Activated CD8-positive, alpha-beta memory T cell treated with anti-CD3 and anti-CD28 coated beads for 36 hours (primary cell): ENCODE measurements at regions not wholly inside any gene's neighbourhood (a gene's known extent, or its start where the extent isn't known, plus 50 kb on each side); places are given as distances from the start of the nearest gene placed in this dataset.

ENCODE experiments used
- CTCF ChIA-PET: fragments of 350-600 bp; sonication (Branson Sonifier 250); formaldehyde crosslinking; loops from one replicate; lab custom pipeline; 2021; ENCODE audit warnings: antibody characterized with exemption; lab: Charles Lee
- POLR2A ChIA-PET: fragments of 350-600 bp; sonication (Branson Sonifier 250); formaldehyde crosslinking; loops from one replicate; lab custom pipeline; 2021; ENCODE audit warnings: antibody characterized with exemption; lab: Charles Lee

GRCh38 chr5:8418049-8418426 is 549.1 kb downstream of the MTRR start:
- ChIA-PET POLR2A (no interaction called here), CTCF (no interaction called here)

- CTCF ChIA-PET, result no interaction called here
Observed at GRCh38 chr5:8429778-8430758, 561.1 kb downstream of the MTRR start.

GRCh38 chr5:8434501-8434900 is 565.6 kb downstream of the MTRR start:
- POLR2A ChIA-PET, result no interaction called here
- CTCF ChIA-PET, result no interaction called here

More at GRCh38 chr5:8429778-8430758, 561.1 kb downstream of the MTRR start:
- POLR2A ChIA-PET, result no interaction called here

GRCh38 chr5:8436924-8437323 is 568.0 kb downstream of the MTRR start:
- ChIA-PET CTCF (no interaction called here), POLR2A (no interaction called here)

- ChIA-PET POLR2A (no interaction called here), CTCF (no interaction called here)
Observed at GRCh38 chr5:8445139-8445538, 576.2 kb downstream of the MTRR start.

GRCh38 chr5:8446179-8446578 is 577.2 kb downstream of the MTRR start:
- ChIA-PET CTCF (no interaction called here), POLR2A (no interaction called here)

- ChIA-PET CTCF (no interaction called here), POLR2A (no interaction called here)
Observed at GRCh38 chr5:8456846-8457186, 587.9 kb downstream of the MTRR start.

- ChIA-PET POLR2A (no interaction called here), CTCF (no interaction called here)
Observed at GRCh38 chr5:8457187-8458037, 588.5 kb downstream of the MTRR start.

GRCh38 chr5:8458038-8458383 is 589.1 kb downstream of the MTRR start:
- ChIA-PET CTCF (no interaction called here), POLR2A (no interaction called here)

GRCh38 chr5:8461543-8461942 is 592.6 kb downstream of the MTRR start:
- CTCF ChIA-PET, result no interaction called here

GRCh38 chr5:8462565-8462964 is 593.6 kb downstream of the MTRR start:
- POLR2A ChIA-PET, result no interaction called here
- CTCF ChIA-PET, result no interaction called here

More at GRCh38 chr5:8461543-8461942, 592.6 kb downstream of the MTRR start:
- POLR2A ChIA-PET, result no interaction called here

GRCh38 chr5:8470489-8470888 is 601.5 kb downstream of the MTRR start:
- ChIA-PET POLR2A (no interaction called here), CTCF (no interaction called here)

GRCh38 chr5:8471581-8471980 is 602.6 kb downstream of the MTRR start:
- ChIA-PET CTCF (no interaction called here), POLR2A (no interaction called here)

GRCh38 chr5:8473016-8473415 is 604.1 kb downstream of the MTRR start:
- ChIA-PET CTCF (no interaction called here), POLR2A (no interaction called here)

- POLR2A ChIA-PET, result no interaction called here
Observed at GRCh38 chr5:8473827-8474568, 605.0 kb downstream of the MTRR start.

GRCh38 chr5:8474569-8474930 is 605.6 kb downstream of the MTRR start:
- CTCF ChIA-PET, result no interaction called here
- POLR2A ChIA-PET, result no interaction called here

More at GRCh38 chr5:8473827-8474568, 605.0 kb downstream of the MTRR start:
- CTCF ChIA-PET, result no interaction called here

- CTCF ChIA-PET, result no interaction called here
- POLR2A ChIA-PET, result no interaction called here
Observed at GRCh38 chr5:8478326-8478725, 609.4 kb downstream of the MTRR start.

GRCh38 chr5:8481007-8481406 is 612.1 kb downstream of the MTRR start:
- CTCF ChIA-PET, result no interaction called here
- POLR2A ChIA-PET, result no interaction called here

- ChIA-PET CTCF (no interaction called here), POLR2A (no interaction called here)
Observed at GRCh38 chr5:8491254-8491653, 622.3 kb downstream of the MTRR start.

- ChIA-PET POLR2A (no interaction called here), CTCF (no interaction called here)
Observed at GRCh38 chr5:8493176-8493575, 624.2 kb downstream of the MTRR start.
